Sigmoid colon (tissue), 6 donors: ENCODE measurements at regions not wholly inside any gene's neighbourhood (a gene's known extent, or its start where the extent isn't known, plus 50 kb on each side); places are given as distances from the start of the nearest gene placed in this dataset.

Source experiments
- DNase-seq: peaks from one replicate; pipeline ENCODE4 v3.0.0-alpha.2; 2019
- H3K27ac ChIP-seq, 4 donors: fragments of 200-600 bp; sonication (generic); one replicate each; pipeline ENCODE4 v1.5.1; 2016 to 2019; ENCODE audit warnings: mild to moderate bottlenecking in 1 of 4
- H3K27me3 ChIP-seq, 3 donors: fragments of 200-600 bp; sonication (generic); one replicate each; pipeline ENCODE4 v1.5.1; 2019; ENCODE audit warnings: mild to moderate bottlenecking in 1 of 3
- H3K36me3 ChIP-seq, 4 donors: fragments of 200-600 bp; sonication (generic); one replicate each; pipeline ENCODE4 v1.5.1; 2016 to 2019
- H3K4me1 ChIP-seq, 4 donors: fragments of 200-600 bp; sonication (generic); one replicate each; pipeline ENCODE4 v1.5.1; 2017 to 2019
- H3K4me3 ChIP-seq, 4 donors: fragments of 200-600 bp; sonication (generic); one replicate each; pipeline ENCODE4 v1.5.1; 2017 to 2019; ENCODE audit warnings: mild to moderate bottlenecking in 2 of 4, moderate library complexity in 1 of 4
- H3K9me3 ChIP-seq, 4 donors: fragments of 200-600 bp in 3 of 4; sonication (generic) in 3 of 4; one replicate each; pipeline versions ENCODE4 v1.5.1 to v1.6.1; 2013 to 2019
- EP300 ChIP-seq, 4 donors: sonication (generic); formaldehyde crosslinking; IDR thresholded peaks; one replicate each; pipeline ENCODE4 v1.6.1; 2017; ENCODE audit warnings: antibody characterized with exemption in 4 of 4
- POLR2A ChIP-seq, 2 donors: fragments of 450-650 bp; IDR thresholded peaks; one replicate each; pipeline ENCODE4 v1.6.1; 2016; ENCODE audit warnings: antibody characterized with exemption in 2 of 2, mild to moderate bottlenecking in 2 of 2, moderate library complexity in 2 of 2
- POLR2AphosphoS5 ChIP-seq, 4 donors: sonication (generic); formaldehyde crosslinking; IDR thresholded peaks; one replicate each; pipeline ENCODE4 v1.6.1; 2017; ENCODE audit warnings: antibody characterized with exemption in 4 of 4
- WGBS, 2 donors: extraction: QIAGEN DNeasy Blood & Tissue Kit; methylation state at CpG; one replicate each; pipeline ENCODE4 v1.1.7; 2013; 5-methylcytosine and 5-hydroxymethylcytosine counted together
- intact Hi-C: fragments of 100-400 bp; cut with DNase I; formaldehyde crosslinking; loops from one replicate; pipeline ENCODE4 v1.15.1; 2023
- TF ChIP-seq, protein P1 (sequence below), 4 experiments: fragments of 450-650 bp in 3 of 4; fragments of 200-600 bp in 1 of 4; IDR thresholded peaks; one replicate each; pipeline ENCODE4 v1.5.1; 2016 to 2019; ENCODE audit warnings: antibody characterized with exemption in 4 of 4, mild to moderate bottlenecking in 3 of 4, moderate library complexity in 2 of 4
- donor health status: healthy with polysubstance abuse.
- donor health status: healthy.

GRCh38 chr10:62616885-62617590 is 187.5 kb upstream of the ADO start:
- H3K9me3 ChIP-seq: no peaks in the 10 kb centered on the region
- intact Hi-C loops: no loop called here
- WGBS, 2 donors: 84 to 89% methylated on average over 2 of the region's 2 CpGs

GRCh38 chr10:62617652-62618051 is 186.9 kb upstream of the ADO start:
- no peaks in the 10 kb centered on the region for H3K4me1 ChIP-seq
- TF ChIP-seq, protein P1, sequence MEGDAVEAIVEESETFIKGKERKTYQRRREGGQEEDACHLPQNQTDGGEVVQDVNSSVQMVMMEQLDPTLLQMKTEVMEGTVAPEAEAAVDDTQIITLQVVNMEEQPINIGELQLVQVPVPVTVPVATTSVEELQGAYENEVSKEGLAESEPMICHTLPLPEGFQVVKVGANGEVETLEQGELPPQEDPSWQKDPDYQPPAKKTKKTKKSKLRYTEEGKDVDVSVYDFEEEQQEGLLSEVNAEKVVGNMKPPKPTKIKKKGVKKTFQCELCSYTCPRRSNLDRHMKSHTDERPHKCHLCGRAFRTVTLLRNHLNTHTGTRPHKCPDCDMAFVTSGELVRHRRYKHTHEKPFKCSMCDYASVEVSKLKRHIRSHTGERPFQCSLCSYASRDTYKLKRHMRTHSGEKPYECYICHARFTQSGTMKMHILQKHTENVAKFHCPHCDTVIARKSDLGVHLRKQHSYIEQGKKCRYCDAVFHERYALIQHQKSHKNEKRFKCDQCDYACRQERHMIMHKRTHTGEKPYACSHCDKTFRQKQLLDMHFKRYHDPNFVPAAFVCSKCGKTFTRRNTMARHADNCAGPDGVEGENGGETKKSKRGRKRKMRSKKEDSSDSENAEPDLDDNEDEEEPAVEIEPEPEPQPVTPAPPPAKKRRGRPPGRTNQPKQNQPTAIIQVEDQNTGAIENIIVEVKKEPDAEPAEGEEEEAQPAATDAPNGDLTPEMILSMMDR (IDR thresholded peaks at IDR 0.05): no peak
- TF ChIP-seq POLR2AphosphoS5 (IDR thresholded peaks at IDR 0.05) (no peak), EP300 (IDR thresholded peaks at IDR 0.05) (no peak), POLR2A (IDR thresholded peaks at IDR 0.05) (no peak)
- no peaks in the 10 kb centered on the region for H3K36me3 ChIP-seq
- DNase-seq: no peak
- H3K27ac ChIP-seq: no peak overlapping the region
- intact Hi-C loops: no loop called here
- no peaks in the 10 kb centered on the region for H3K27me3 ChIP-seq
- no peak overlapping the region for H3K4me3 ChIP-seq
- H3K9me3 ChIP-seq: no peaks in the 10 kb centered on the region
- 79 to 83% methylated on average over 9 of the region's 9 CpGs for WGBS, 2 donors

More at GRCh38 chr10:62616885-62617590, 187.5 kb upstream of the ADO start:
- H3K4me3 ChIP-seq: no peak overlapping the region
- no peaks in the 10 kb centered on the region for H3K4me1 ChIP-seq
- no peaks in the 10 kb centered on the region for H3K36me3 ChIP-seq
- no peaks in the 10 kb centered on the region for H3K27me3 ChIP-seq
- no peak overlapping the region for H3K27ac ChIP-seq
- TF ChIP-seq POLR2AphosphoS5 (IDR thresholded peaks at IDR 0.05): no peak
- no peak for TF ChIP-seq POLR2A (IDR thresholded peaks at IDR 0.05)
- TF ChIP-seq, protein P1 (IDR thresholded peaks at IDR 0.05): no peak
- no peak for TF ChIP-seq EP300 (IDR thresholded peaks at IDR 0.05)
- no peak for DNase-seq

GRCh38 chr10:62618054-62618453 is 186.5 kb upstream of the ADO start:
- Histone ChIP-seq H3K36me3 (no peaks in the 10 kb centered on the region), H3K9me3 (no peaks in the 10 kb centered on the region), H3K4me1 (no peaks in the 10 kb centered on the region), H3K4me3 (no peak overlapping the region), H3K27me3 (no peaks in the 10 kb centered on the region), H3K27ac (no peak overlapping the region)
- no peak for TF ChIP-seq POLR2AphosphoS5 (IDR thresholded peaks at IDR 0.05)
- TF ChIP-seq, protein P1 (IDR thresholded peaks at IDR 0.05): no peak
- no peak for TF ChIP-seq EP300 (IDR thresholded peaks at IDR 0.05)
- TF ChIP-seq POLR2A (IDR thresholded peaks at IDR 0.05): no peak
- no peak for DNase-seq
- WGBS, 2 donors: 89 to 90% methylated on average over 5 of the region's 5 CpGs
- intact Hi-C loops: no loop called here

GRCh38 chr10:62618576-62619412 is 185.7 kb upstream of the ADO start:
- no peak overlapping the region for H3K4me3 ChIP-seq
- H3K36me3 ChIP-seq: no peaks in the 10 kb centered on the region
- H3K4me1 ChIP-seq: no peaks in the 10 kb centered on the region
- H3K27me3 ChIP-seq: no peaks in the 10 kb centered on the region
- TF ChIP-seq EP300 (IDR thresholded peaks at IDR 0.05) (no peak), POLR2AphosphoS5 (IDR thresholded peaks at IDR 0.05) (no peak), POLR2A (IDR thresholded peaks at IDR 0.05) (no peak)
- TF ChIP-seq, protein P1 (IDR thresholded peaks at IDR 0.05): no peak
- peak; percentile 73 for DNase-seq
- intact Hi-C loops: no loop called here
- peak overlapping the region in 1 of 4 donors; percentile 18 for H3K27ac ChIP-seq
- WGBS, 2 donors: 53 to 57% methylated on average over 7 of the region's 7 CpGs
- no peaks in the 10 kb centered on the region for H3K9me3 ChIP-seq
